ENCODE measurements at regions not wholly inside any gene's neighbourhood (a gene's known extent, or its start where the extent isn't known, plus 50 kb on each side); places are given as distances from the start of the nearest gene placed in this dataset.

GRCh38 chr2:65775839-65776238, 343.4 kb upstream of the SPRED2 start:
- no peaks in the 10 kb centered on the region for H3K4me1 Mint-ChIP-seq (ENCODE audit: insufficient read depth, unreplicated experiment)
- POLR2A ChIA-PET = no interaction called here
- no peaks in the 10 kb centered on the region for H3K36me3 Mint-ChIP-seq (ENCODE audit: insufficient read depth, unreplicated experiment)
- H3K27me3 Mint-ChIP-seq (ENCODE audit: insufficient read depth, unreplicated experiment) = no peaks in the 10 kb centered on the region
- CTCF ChIA-PET = no interaction called here
- BruUV-seq (replicated peaks) = no TSS peak
- H3K27ac Mint-ChIP-seq (ENCODE audit: low read depth, unreplicated experiment) = no peak overlapping the region
- TF ChIP-seq CTCF (IDR thresholded peaks at IDR 0.05; ENCODE audit: unreplicated experiment) = no peak
- intact Hi-C loops (cut with micrococcal nuclease) = no loop called here
- no peak overlapping the region for H3K4me3 Mint-ChIP-seq (ENCODE audit: unreplicated experiment)
- H3K9me3 Mint-ChIP-seq (ENCODE audit: unreplicated experiment) = no peaks in the 10 kb centered on the region
- DNase-seq (ENCODE audit: unreplicated experiment) = no peak

GRCh38 chr2:65767946-65768345, 335.5 kb upstream of the SPRED2 start:
- TF ChIP-seq CTCF (IDR thresholded peaks at IDR 0.05; ENCODE audit: unreplicated experiment) = no peak
- ChIA-PET POLR2A (interaction anchor here (0.6 kb wide), 1 partner anchor 17 kb away, joined by 3 read pairs; no protein-coding TSS in a partner anchor), CTCF (interaction anchor here (1.2 kb wide), 1 partner anchor 57 kb away, joined by 3 read pairs; no protein-coding TSS in a partner anchor)
- Mint-ChIP-seq H3K4me1 (ENCODE audit: insufficient read depth, unreplicated experiment) (no peaks in the 10 kb centered on the region), H3K4me3 (ENCODE audit: unreplicated experiment) (no peak overlapping the region), H3K36me3 (ENCODE audit: insufficient read depth, unreplicated experiment) (no peaks in the 10 kb centered on the region), H3K9me3 (ENCODE audit: unreplicated experiment) (no peaks in the 10 kb centered on the region), H3K27me3 (ENCODE audit: insufficient read depth, unreplicated experiment) (no peaks in the 10 kb centered on the region), H3K27ac (ENCODE audit: low read depth, unreplicated experiment) (no peak overlapping the region)
- intact Hi-C loops (cut with micrococcal nuclease) = no loop called here
- no peak for DNase-seq (ENCODE audit: unreplicated experiment)
- BruUV-seq (replicated peaks) = no TSS peak

- no peak overlapping the region for H3K27ac Mint-ChIP-seq (ENCODE audit: low read depth, unreplicated experiment)
- ChIA-PET CTCF (interaction anchor here (0.6 kb wide), 1 partner anchor 1070 kb away, joined by 3 read pairs; no protein-coding TSS in a partner anchor), POLR2A (no interaction called here)
- no peak overlapping the region for H3K4me3 Mint-ChIP-seq (ENCODE audit: unreplicated experiment)
- H3K36me3 Mint-ChIP-seq (ENCODE audit: insufficient read depth, unreplicated experiment) = no peaks in the 10 kb centered on the region
- H3K4me1 Mint-ChIP-seq (ENCODE audit: insufficient read depth, unreplicated experiment) = no peaks in the 10 kb centered on the region
- no peaks in the 10 kb centered on the region for H3K27me3 Mint-ChIP-seq (ENCODE audit: insufficient read depth, unreplicated experiment)
- DNase-seq (ENCODE audit: unreplicated experiment) = no peak
- no TSS peak for BruUV-seq (replicated peaks)
- intact Hi-C loops (cut with micrococcal nuclease) = no loop called here
- no peak for TF ChIP-seq CTCF (IDR thresholded peaks at IDR 0.05; ENCODE audit: unreplicated experiment)
- no peaks in the 10 kb centered on the region for H3K9me3 Mint-ChIP-seq (ENCODE audit: unreplicated experiment)
Measured at GRCh38 chr2:65766768-65767267, 334.4 kb upstream of the SPRED2 start.

- DNase-seq (ENCODE audit: unreplicated experiment) = no peak
- no peaks in the 10 kb centered on the region for H3K27me3 Mint-ChIP-seq (ENCODE audit: insufficient read depth, unreplicated experiment)
- H3K4me1 Mint-ChIP-seq (ENCODE audit: insufficient read depth, unreplicated experiment) = no peaks in the 10 kb centered on the region
- no TSS peak for BruUV-seq (replicated peaks)
- H3K27ac Mint-ChIP-seq (ENCODE audit: low read depth, unreplicated experiment) = no peak overlapping the region
- no peaks in the 10 kb centered on the region for H3K36me3 Mint-ChIP-seq (ENCODE audit: insufficient read depth, unreplicated experiment)
- CTCF ChIA-PET = interaction anchor here (0.6 kb wide), 1 partner anchor 235 kb away, joined by 6 read pairs; no protein-coding TSS in a partner anchor
- intact Hi-C loops (cut with micrococcal nuclease) = no loop called here
- TF ChIP-seq CTCF (IDR thresholded peaks at IDR 0.05; ENCODE audit: unreplicated experiment) = no peak
- H3K9me3 Mint-ChIP-seq (ENCODE audit: unreplicated experiment) = no peaks in the 10 kb centered on the region
- POLR2A ChIA-PET = no interaction called here
- no peak overlapping the region for H3K4me3 Mint-ChIP-seq (ENCODE audit: unreplicated experiment)
Measured at GRCh38 chr2:65765376-65765775, 333.0 kb upstream of the SPRED2 start.

Data from MCF 10A (cell line).